Heart left ventricle (tissue), 13 donors: ENCODE measurements at regions not wholly inside any gene's neighbourhood (a gene's known extent, or its start where the extent isn't known, plus 50 kb on each side); places are given as distances from the start of the nearest gene placed in this dataset.

Experiments
- POLR2A ChIP-seq, 2 donors: fragments of 450-650 bp; IDR thresholded peaks; one replicate each; pipeline ENCODE4 v1.6.1; 2017; ENCODE audit warnings: antibody characterized with exemption in 2 of 2, mild to moderate bottlenecking in 2 of 2, moderate library complexity in 2 of 2
- TF ChIP-seq, protein P1 (sequence below), 12 donors: fragments of 200-600 bp; sonication (generic) in 4 of 12; IDR thresholded peaks; one replicate each; pipeline versions ENCODE4 v1.5.0 to v1.8.0; 2018 to 2022; ENCODE audit warnings: antibody characterized with exemption in 12 of 12, mild to moderate bottlenecking in 5 of 12
- donor health status: ischemic (EF 13 %, LVEDD 7.1; RV severe dilation, severe dysfunction).
- donor health status: DM: no; HTN: yes; CAD: no.
- donor health status: DM: no; HTN: no; CAD: no.
- donor health status: ischemic (EF 25% LVEDD 6.9; RV normal size, moderate dysfunction).
- donor health status: ischemic (EF 25% LVEDD 5.7; RV mildly dilated, moderate dysfunction).
- donor health status: ischemic (EF 35%, LVEDD 5.7; RV mildly dilated, moderate dysfunction).
- donor health status: nonischemic (EF 11% LVEDD 7.7; RV severe dilation, severe dysfunction).
- donor health status: DM: yes; HTN: yes; CAD: no.
- donor health status: PGD.
- donor health status: ischemic (EF 29% LVEDD 5.4; RV normal size, mild dysfunction).
- donor health status: nonischemic (EF 23%, LVEDD 6.1; RV moderate dilation, normal function).

DNA sequence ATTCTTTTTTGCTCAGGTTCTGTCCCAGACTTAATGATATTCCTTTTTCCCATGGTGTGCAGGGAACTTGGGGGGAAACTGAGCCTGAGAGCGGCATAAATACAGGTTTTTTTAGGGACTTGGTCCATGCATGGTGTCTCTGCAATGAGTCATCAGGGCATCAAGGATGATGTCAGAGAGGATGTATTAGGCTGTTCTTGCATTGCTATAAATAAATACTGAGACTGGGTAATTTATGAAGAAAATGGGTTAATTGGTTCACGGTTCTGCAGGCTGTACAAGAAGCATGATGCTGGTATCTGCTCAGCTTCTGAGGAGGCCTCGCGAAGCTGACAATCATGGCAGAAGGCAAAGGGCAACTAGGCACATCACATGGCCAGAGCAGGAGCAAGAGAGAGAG is 185.4 kb downstream of the RAB11FIP2 start:
- TF ChIP-seq, protein P1, sequence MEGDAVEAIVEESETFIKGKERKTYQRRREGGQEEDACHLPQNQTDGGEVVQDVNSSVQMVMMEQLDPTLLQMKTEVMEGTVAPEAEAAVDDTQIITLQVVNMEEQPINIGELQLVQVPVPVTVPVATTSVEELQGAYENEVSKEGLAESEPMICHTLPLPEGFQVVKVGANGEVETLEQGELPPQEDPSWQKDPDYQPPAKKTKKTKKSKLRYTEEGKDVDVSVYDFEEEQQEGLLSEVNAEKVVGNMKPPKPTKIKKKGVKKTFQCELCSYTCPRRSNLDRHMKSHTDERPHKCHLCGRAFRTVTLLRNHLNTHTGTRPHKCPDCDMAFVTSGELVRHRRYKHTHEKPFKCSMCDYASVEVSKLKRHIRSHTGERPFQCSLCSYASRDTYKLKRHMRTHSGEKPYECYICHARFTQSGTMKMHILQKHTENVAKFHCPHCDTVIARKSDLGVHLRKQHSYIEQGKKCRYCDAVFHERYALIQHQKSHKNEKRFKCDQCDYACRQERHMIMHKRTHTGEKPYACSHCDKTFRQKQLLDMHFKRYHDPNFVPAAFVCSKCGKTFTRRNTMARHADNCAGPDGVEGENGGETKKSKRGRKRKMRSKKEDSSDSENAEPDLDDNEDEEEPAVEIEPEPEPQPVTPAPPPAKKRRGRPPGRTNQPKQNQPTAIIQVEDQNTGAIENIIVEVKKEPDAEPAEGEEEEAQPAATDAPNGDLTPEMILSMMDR (IDR thresholded peaks at IDR 0.05), result no peak
- TF ChIP-seq POLR2A (IDR thresholded peaks at IDR 0.05), result no peak
